COLO668 (cell line): ENCODE measurements at regions not wholly inside any gene's neighbourhood (a gene's known extent, or its start where the extent isn't known, plus 50 kb on each side); places are given as distances from the start of the nearest gene placed in this dataset.

ENCODE experiments used
- DNase-seq: peaks from one replicate; lab custom pipeline; 2025; ENCODE audit not compliant: unreplicated experiment; lab: John Stamatoyannopoulos, UW

GRCh38 chr17:77426676-77427386 is 286.1 kb downstream of the SEC14L1 start:
- no peak for DNase-seq

DNA sequence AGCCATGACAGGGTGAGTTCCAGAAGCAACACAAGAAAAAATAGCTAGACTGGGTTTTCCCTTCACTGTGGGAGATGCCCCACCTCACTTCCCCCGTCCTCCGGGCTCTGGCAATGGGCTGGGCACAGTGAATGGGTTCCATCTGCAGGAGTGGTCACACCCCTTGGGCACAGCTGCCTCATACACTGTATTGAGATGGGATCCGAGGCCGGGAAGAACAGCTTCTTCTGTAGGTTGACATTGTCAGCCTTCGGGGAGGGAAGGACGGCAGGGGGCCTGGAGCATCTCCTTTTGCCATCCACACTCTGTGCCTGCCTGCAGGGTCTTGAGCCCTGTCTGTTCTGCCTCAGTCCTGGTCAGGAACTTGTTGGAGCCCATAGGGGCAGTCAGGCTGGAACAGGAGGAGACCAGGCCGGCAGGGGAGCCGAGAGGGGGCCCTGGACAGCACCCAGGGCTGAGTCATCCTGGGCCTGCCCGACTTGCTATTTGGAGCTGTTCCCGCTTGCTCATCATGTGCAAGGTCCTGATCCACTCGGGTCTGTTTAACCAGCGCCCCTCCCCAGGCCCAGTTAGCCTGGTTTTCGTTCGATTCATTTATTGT is 286.7 kb downstream of the SEC14L1 start:
- no peak for DNase-seq

- no peak for DNase-seq
Measured at GRCh38 chr17:77428020-77428748, 287.4 kb downstream of the SEC14L1 start.

DNA sequence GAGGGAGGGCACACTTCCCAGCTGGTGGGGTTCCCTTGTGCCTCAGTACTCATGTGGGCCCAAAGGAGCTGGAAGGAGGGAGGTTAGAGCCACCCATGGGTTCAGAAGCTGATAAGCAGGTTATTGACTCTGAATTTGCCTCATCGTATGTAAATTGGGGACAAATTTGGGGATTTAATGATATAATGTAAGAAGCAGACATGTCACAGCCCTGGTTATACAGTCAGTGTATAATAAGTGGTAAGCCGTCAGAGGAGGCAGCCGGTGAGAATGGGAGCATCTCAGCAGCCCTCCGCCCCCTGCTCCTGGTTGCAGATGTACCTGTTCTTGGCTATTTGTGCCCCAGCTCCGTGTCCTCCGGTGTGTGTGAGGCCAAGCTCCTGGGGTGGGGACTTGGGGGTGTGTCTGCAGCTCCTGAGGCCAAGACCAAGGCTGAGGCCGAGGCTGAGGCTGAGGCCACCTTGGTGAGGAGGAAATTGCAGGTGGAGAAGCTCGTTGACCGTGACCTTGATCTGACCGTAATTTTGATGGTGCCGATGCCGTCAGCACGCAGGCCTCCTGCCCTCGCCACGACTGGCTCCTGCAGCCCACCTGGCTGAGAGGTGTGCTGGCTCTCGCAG is 288.1 kb downstream of the SEC14L1 start:
- no peak for DNase-seq

DNA sequence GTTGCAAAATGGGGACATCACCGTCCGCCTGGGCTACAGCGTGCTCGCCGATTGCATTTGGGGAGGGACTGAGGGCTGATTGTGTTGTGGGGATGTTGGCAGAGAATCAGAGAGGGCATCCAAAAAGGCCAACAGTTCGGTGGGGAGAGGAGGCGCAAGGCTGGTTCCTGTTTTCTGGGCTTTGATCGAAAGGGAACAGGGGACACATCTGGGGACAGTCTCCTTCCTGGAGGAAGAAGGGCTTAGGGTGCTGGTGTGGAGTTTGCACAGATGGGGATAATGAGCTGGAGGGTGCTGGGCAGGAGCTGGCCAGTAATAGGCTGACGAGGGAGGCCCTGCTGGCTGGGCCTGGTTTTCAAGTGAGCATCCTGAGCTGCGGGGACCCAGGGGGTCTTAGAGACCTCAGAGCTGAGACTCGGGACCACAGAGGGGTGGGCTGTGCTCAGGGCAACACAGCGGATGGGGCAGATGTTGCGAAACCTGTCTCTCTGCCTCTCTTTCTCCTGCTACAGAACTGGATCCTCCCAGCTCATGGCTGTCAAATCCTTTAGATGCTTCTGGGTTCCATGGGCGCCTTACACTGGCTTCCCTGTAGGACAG is 288.7 kb downstream of the SEC14L1 start:
- no peak for DNase-seq

DNA sequence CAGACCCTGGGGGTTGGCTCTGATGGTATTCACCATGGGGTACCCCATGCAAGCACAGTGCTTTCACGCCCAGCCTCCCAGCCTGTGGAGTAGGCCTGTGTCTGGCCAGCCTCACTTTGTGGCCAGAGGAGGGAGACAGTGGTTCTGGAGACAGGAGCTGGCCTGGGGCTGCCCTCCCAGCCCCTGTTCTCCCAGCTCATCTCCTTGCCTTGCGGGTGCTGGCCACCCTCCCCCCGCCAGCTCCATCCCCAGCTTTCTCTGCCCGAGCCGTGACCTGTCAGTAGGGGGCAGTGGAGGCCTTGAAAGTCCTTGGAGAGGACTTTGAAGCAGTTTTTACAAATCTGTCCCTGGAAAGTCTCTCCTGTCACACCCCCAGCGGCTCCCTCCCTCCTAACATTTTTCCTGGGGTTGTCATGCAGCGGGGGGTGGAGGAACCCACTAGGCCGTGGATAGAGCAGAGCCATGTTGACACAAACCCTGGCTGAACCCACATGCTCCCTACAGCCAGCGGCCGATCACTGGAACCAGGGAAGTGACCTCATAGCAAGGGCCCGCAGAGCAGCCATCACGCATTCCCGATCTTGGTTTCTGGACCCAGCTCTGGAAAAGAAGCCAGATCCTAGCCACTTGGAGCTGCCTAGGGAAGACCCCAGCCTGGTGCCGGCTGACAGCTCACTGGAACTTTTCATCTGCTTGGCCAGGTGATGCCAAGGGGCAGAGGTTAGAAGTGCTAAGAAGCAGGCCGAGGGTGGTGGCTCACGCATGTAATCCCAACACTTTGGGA is 289.4 kb downstream of the SEC14L1 start:
- peak; percentile 39 for DNase-seq

DNA sequence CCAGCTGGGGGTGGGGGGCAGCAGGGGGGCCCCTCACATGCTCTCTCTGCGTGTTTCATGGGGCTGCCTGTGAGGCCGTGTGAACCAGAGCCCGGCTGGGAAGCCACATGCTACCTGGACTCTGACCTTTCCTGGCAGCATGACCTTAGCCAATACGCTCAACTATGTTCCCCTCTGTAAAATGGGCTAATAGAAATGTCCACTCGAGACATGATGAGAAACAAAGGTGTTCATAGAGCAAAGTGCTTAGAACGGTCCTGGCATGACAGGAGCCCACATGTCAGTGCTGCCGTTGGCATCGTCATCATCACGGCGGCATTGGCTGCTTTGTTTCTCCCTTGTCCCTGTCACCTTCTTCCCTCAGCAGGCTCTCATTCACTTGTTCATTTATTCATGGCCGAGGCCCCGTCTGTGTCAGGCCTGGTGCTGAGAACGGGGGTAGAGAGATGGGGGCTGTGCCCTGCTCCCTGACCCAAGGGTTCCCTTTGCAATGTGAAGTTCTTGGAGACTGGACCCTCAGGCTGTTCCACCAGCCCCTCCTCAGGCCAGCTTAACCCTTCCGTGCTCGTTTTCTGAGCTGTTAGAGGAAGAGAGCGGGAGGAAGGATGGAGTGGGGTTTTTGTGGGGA is 291.4 kb downstream of the SEC14L1 start:
- DNase-seq = no peak

GRCh38 chr17:77432742-77433141 is 292.0 kb downstream of the SEC14L1 start:
- no peak for DNase-seq

DNA sequence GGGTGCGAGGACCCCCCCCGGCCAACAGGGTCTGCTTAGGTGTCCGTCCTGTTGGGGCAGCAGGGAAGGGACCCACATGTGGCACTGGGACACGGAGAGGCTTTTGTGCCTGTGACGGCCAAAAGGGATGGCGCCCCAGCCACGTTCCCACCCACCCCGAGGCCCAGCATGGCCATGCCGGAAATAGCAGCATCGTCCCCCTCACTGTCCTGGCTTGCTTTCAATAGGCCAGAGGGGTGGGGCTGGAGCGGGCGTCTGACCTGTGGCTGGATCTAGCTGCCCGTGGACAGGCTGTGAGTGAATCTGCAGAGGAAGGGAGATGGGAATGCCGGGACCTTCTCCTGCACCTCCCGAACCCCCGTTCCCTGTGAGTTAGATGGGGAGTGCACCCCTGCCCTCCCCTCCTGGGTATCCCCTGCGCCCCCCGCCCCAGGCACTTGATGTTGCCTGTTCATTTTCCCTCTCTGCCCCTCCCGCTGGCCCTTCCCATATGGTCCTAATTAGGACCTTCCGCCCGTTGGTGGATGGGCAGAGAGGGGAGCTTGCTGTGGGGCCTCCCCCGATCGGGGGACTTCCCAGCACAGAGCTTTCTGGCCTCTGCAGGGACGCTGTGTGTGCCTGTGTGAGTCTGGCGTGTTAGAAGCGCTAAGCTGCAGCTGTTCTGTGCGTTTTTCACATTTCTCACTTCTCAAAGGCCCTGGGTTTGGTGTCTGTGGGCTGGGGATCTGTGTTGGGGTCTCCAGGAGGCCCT is 292.8 kb downstream of the SEC14L1 start:
- DNase-seq = no peak

DNA sequence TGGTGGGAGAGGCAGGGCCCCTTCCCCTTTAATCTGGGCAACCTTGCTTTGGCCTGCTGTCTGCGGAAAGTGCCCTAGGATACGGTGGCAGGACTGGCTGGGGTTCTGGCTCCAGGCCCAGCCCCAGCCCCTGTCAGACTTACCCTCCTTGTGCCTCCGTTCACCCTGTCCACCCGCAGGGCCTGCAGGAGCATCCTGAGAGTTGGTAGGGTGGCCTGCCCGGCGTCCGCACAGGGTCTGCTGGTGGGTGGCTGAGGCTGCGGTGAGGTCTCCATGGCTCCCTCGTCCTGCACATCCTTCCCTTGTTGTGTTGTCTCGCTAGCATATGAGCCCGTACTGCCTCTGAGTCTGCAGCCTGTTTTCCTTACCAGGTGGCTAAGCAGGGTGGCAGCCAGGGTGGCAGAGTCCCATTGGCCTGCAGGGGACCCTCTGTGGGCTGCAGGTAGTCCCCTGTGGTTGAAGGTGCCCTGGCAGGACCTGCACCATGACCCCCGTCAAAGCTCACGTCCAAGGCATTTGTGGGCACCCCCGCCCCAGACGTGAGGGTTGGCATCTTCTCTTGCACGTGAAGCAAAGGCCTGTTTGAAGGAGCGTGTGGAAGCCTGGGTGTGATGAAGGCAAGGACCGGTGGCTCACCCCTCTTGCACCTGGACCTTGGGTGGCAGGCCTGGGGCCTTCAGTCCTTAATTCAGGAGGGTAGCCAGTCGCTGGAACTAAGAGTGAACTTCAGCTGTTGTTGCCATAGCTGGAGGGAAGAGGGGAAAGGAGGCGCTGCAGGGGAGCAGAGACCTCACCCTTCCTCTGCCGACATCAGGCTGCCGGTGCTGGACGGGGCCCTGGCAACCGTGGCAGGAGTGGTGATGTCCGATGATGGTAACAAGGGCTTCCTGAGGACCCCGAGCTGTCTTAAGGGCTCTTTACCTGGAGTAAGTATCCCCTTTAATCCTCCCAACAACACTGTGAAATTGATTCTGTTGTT is 293.7 kb downstream of the SEC14L1 start:
- no peak for DNase-seq

DNA sequence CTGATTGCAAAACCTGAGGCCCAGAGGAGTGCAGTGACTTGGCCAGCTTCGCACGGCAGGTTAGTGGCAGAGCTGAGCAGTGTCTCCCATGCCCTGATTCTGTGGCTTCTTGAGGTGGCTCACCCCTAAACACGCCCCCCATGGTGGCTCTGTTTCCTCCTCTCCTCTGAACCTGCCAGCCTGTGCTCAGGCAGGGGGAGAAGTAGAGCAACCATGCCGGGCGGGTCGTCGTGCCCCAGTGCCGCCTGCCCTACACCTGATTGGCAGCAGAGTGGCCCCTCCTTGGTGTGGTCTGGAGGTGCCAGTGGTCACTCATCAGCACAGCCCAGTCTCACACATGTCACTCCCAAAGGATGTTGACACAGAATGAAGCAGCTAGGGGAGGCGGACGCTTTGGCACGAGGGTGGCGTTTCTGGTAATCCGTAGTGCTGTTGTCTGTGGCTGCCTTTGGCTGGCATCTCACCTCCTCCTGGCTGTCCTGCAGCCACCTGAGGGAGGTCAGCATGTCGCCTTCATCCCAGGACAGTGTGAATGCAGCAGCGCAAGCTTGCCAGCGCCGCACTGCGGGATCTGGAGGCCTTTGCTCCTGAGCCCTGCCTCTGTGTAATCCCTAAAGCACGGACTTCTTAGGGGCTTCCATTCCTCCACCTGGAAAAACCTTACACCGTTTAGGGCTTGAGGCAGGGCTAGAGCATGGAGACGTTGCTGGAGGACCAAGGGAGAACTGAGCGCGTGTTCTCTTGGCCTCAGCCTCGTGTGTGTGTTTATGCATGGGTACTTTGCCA is 294.7 kb downstream of the SEC14L1 start:
- no peak for DNase-seq

DNA sequence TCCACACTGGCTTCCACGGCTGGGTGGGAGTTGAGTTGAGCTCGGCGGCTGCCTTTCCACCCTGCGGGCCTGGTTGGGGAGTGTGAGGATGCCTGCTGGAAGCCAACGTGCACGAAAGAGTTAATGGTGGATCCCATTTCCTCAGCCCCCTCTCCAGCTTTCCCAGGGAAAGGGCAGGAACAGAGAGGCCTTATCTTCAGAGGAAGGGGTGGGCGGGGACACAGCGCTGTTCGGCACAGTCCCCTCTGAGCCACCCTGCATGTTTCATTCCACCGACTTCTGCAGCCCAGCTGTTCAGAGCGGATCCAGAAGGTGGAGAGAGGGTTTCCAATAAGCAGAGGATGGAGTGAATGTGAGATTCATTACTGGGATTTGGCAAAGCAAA is 295.3 kb downstream of the SEC14L1 start:
- DNase-seq = no peak

DNA sequence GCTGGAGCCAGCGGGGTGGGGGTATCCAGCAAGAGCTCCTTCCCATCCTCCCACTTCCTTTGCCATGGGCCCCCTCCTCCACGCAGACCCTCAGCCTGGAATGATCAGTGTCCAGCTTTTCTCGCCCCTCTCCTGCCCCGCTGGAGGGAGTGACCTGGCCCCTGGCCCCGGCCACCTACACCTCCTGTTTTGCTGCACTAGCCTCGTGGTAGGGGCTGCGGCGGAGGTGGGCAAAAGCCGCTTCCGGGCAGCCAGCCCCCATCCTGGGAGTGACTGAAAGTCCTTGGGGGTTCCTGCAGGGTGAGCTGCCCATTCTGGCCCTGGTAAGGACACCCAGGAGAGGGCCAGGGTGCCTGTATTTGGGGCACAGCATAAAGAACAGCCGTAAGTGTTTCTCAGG is 295.7 kb downstream of the SEC14L1 start:
- DNase-seq = no peak

GRCh38 chr17:77437017-77437416 is 296.2 kb downstream of the SEC14L1 start:
- peak; percentile 19 for DNase-seq

GRCh38 chr17:77437747-77438146 is 297.0 kb downstream of the SEC14L1 start:
- DNase-seq = no peak

DNA sequence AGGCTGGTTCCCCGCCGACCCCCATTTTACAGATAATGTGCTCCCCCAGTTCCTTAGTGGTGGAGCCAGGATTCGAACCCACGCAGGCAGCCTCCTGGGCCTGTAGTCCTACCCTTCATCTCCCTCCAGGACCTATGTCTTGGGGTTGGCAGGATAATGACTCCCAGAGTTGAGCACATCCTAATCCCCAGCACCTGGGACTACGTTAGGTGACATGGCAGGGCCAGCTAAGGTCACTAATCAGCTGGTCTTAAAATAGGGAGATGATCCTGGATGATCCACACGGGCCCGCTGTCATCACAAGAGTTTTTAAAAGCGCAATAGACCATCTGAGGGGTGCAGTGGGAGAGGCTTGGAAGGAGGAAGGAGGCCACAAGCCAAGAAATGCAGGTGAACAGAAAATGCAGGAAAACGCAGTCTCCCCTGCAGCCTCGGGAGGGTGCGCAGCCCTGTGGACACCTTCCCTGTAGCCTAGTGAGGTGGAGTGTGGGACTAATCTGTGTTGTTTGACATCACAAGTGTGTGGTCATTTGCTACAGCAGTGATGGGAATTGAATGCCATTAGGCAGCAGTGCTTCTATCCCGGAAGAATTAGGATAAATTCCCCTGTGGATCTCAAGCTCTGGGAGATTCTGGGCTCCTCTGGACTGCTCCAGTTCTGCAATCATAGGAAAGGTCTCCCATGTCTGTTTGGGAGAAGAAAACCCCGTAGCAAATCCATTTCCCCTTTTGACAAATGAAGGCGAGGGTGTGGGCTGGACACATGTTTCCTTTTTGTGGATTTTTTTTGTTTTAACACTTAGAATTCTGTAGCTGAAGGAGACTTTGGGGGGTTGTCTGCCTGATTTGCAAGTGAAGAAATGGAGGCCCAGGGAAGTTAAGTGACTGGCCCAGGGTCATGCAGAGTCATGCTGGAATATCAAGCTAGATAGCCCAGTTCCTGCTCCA is 297.7 kb downstream of the SEC14L1 start:
- no peak for DNase-seq
